ENCODE measurements at regions not wholly inside any gene's neighbourhood (a gene's known extent, or its start where the extent isn't known, plus 50 kb on each side); places are given as distances from the start of the nearest gene placed in this dataset.

GRCh38 chr16:86060381-86061317, 161.7 kb downstream of the IRF8 start:
- DNase-seq (ENCODE audit: low read depth, low spot score): no peak

GRCh38 chr16:86061318-86061695, 162.3 kb downstream of the IRF8 start:
- DNase-seq (ENCODE audit: low read depth, low spot score): no peak

GRCh38 chr16:86061721-86062120, 162.8 kb downstream of the IRF8 start:
- DNase-seq (ENCODE audit: low read depth, low spot score): no peak

GRCh38 chr16:86062271-86062965, 163.5 kb downstream of the IRF8 start:
- no peak for DNase-seq (ENCODE audit: low read depth, low spot score)

GRCh38 chr16:86063760-86064405, 164.9 kb downstream of the IRF8 start:
- no peak for DNase-seq (ENCODE audit: low read depth, low spot score)

GRCh38 chr16:86064431-86065250, 165.7 kb downstream of the IRF8 start:
- no peak for DNase-seq (ENCODE audit: low read depth, low spot score)

- no peak for DNase-seq (ENCODE audit: low read depth, low spot score)
Measured at GRCh38 chr16:86065711-86066110, 166.7 kb downstream of the IRF8 start.

- DNase-seq (ENCODE audit: low read depth, low spot score): no peak
Measured at GRCh38 chr16:86066811-86067210, 167.8 kb downstream of the IRF8 start.

GRCh38 chr16:86067516-86067915, 168.6 kb downstream of the IRF8 start:
- no peak for DNase-seq (ENCODE audit: low read depth, low spot score)

GRCh38 chr16:86067936-86068335, 169.0 kb downstream of the IRF8 start:
- DNase-seq (ENCODE audit: low read depth, low spot score): no peak

GRCh38 chr16:86068722-86069121, 169.8 kb downstream of the IRF8 start:
- DNase-seq (ENCODE audit: low read depth, low spot score): no peak

- no peak for DNase-seq (ENCODE audit: low read depth, low spot score)
Measured at GRCh38 chr16:86069736-86070298, 170.9 kb downstream of the IRF8 start.

GRCh38 chr16:86070484-86070883, 171.5 kb downstream of the IRF8 start:
- DNase-seq (ENCODE audit: low read depth, low spot score): no peak

- no peak for DNase-seq (ENCODE audit: low read depth, low spot score)
Measured at GRCh38 chr16:86070971-86071370, 172.0 kb downstream of the IRF8 start.

GRCh38 chr16:86071611-86072240, 172.8 kb downstream of the IRF8 start:
- no peak for DNase-seq (ENCODE audit: low read depth, low spot score)

GRCh38 chr16:86072328-86073102, 173.6 kb downstream of the IRF8 start:
- no peak for DNase-seq (ENCODE audit: low read depth, low spot score)

GRCh38 chr16:86073103-86073625, 174.2 kb downstream of the IRF8 start:
- DNase-seq (ENCODE audit: low read depth, low spot score): no peak

- no peak for DNase-seq (ENCODE audit: low read depth, low spot score)
Measured at GRCh38 chr16:86073763-86074493, 175.0 kb downstream of the IRF8 start.
